Activated T-cell treated with anti-CD3 and anti-CD28 coated beads, Interleukin-2, amount 50 U/mL, for 72 hours (primary cell): ENCODE measurements at regions not wholly inside any gene's neighbourhood (a gene's known extent, or its start where the extent isn't known, plus 50 kb on each side); places are given as distances from the start of the nearest gene placed in this dataset.

Source experiments
- ATAC-seq, 2 donors: fragments of 150-1000 bp; cut with Tn5 transposase; replicated peaks in 1 of 2; 2 replicates each; pipeline ENCODE4 v1.10.0; 2021; ENCODE audit warnings: moderate library complexity in 2 of 2, mild to moderate bottlenecking in 1 of 2
- DNase-seq, 2 donors: peaks; one replicate each; pipeline ENCODE4 v3.0.0; 2021 to 2022; ENCODE audit warnings: mixed read lengths in 1 of 2
- H3K27ac Mint-ChIP-seq: one replicate; pipeline ENCODE4 v1.8.0; 2022; ENCODE audit warnings: mild to moderate bottlenecking, moderate library complexity, mixed read lengths
- H3K27me3 Mint-ChIP-seq: one replicate; pipeline ENCODE4 v1.8.0; 2022; ENCODE audit warnings: low read depth, mixed read lengths
- H3K36me3 Mint-ChIP-seq, 2 donors: one replicate each; pipeline ENCODE4 v1.8.0; 2022; ENCODE audit warnings: mixed read lengths in 2 of 2, mild to moderate bottlenecking in 1 of 2; ENCODE audit not compliant: insufficient read depth in 2 of 2
- H3K4me1 Mint-ChIP-seq: one replicate; pipeline ENCODE4 v1.8.0; 2022; ENCODE audit warnings: low read depth, mixed read lengths
- H3K4me3 Mint-ChIP-seq, 2 donors: one replicate each; pipeline ENCODE4 v1.8.0; 2022; ENCODE audit warnings: mild to moderate bottlenecking in 2 of 2, mixed read lengths in 2 of 2, moderate library complexity in 2 of 2
- H3K9me3 Mint-ChIP-seq, 2 donors: one replicate each; pipeline ENCODE4 v1.8.0; 2022; ENCODE audit warnings: mixed read lengths in 2 of 2

DNA sequence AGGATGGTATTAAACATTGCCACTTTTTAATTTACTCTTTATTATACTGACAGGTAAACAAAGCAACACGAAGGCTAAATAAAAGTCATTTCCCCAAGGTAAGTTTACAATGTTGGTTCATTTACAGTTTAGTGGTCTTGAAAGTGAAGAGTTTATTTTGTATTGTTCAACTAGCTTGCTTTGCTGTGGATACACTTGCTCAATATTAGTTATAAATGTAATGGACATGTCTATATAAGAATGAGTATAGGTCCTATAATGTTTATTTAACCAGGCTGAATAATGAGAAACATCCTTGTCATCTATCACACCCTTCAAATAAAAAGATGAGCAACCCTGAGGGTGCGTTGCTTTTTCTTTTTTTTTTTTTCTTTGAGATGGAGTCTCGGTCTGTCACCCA, 1129.4 kb downstream of the TSN start:
- Mint-ChIP-seq H3K4me1 (no peaks in the 10 kb centered on the region), H3K36me3 (no peaks in the 10 kb centered on the region), H3K27me3 (no peaks in the 10 kb centered on the region), H3K27ac (no peak overlapping the region), H3K4me3 (no peak overlapping the region), H3K9me3 (peaks cover 0 to 2% of the 10 kb centered on the region in 2 donors)
- no peak for DNase-seq
- no peak for ATAC-seq

DNA sequence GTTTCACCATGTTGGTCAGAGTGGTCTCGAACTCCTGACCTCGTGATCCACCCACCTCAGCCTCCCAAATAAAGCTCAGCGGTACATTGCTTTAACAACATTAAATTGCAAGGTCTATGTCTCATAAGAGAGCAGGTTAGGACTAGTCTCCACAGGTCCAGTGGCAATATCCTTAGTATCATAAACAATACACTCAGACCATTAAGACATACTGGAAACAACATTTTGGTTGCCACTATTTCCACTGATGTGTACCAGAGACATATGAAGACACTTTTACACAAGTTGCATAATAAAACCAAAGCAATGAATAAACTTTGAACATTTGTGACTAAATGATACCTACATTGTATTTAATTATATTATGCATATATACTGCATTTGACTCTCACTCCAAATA, 1130.0 kb downstream of the TSN start:
- no peaks in the 10 kb centered on the region for H3K27me3 Mint-ChIP-seq
- DNase-seq (no peak), ATAC-seq (no peak)
- H3K4me1 Mint-ChIP-seq = no peaks in the 10 kb centered on the region
- H3K36me3 Mint-ChIP-seq = no peaks in the 10 kb centered on the region
- peaks cover 0 to 2% of the 10 kb centered on the region in 2 donors for H3K9me3 Mint-ChIP-seq
- no peak overlapping the region for H3K4me3 Mint-ChIP-seq
- H3K27ac Mint-ChIP-seq = no peak overlapping the region

DNA sequence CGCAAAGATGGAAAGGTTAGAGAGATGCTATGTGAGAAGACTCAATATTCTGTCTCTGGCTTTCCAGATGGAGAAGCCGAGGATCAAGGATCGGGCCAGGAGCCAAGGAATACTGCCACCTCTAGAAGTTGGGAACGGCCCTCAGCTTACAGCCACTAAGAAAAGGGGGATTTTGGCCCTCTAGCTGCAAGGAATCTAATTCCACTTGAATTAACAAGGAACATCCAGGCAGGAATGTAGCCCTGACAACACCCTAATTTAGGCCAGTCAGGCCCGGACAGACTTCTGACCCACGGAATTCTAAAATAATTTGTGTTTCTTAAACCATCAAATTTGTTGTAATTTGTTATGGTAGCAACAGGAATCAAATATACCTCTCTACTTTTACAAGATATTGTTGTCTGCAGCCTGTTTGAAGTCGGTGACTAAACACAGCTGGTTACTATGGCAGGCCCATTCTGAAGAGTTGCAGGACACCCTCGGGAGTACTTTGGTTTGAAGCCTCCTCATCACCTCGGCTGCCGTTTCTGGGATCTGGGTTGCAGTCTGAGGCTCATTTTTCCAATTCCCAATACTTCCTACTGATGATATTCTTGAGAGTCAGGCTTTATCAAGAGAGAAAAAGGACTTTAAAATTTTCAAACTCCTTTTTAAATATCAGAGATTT, 1131.2 kb downstream of the TSN start:
- H3K36me3 Mint-ChIP-seq = no peaks in the 10 kb centered on the region
- ATAC-seq (no peak), DNase-seq (no peak)
- H3K27me3 Mint-ChIP-seq = no peaks in the 10 kb centered on the region
- H3K4me3 Mint-ChIP-seq = no peak overlapping the region
- no peak overlapping the region for H3K27ac Mint-ChIP-seq
- H3K9me3 Mint-ChIP-seq = peaks cover 2% of the 10 kb centered on the region in 2 donors
- no peaks in the 10 kb centered on the region for H3K4me1 Mint-ChIP-seq

DNA sequence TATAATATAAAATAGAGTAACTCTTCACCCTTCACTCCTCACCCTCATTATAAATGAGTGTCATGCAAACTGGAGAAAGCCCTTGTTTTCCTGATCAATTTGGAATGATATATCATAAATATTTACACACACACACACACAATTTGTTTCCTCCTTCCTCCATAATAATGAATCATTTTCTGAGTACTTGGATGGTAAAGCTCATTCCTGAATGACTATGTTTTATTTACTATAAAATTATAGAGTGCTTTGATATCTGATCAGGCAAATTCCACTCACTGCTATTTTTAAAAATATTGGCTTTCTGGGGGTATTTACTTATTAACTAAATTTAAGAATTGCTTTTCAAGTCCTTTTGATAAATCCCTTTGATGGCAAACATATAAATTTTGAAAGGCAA, 1125.5 kb upstream of the CNTNAP5 start:
- H3K27ac Mint-ChIP-seq = no peak overlapping the region
- peaks cover 0 to 2% of the 10 kb centered on the region in 2 donors for H3K36me3 Mint-ChIP-seq
- peaks cover 10 to 17% of the 10 kb centered on the region in 2 donors for H3K9me3 Mint-ChIP-seq
- no peak for DNase-seq
- no peaks in the 10 kb centered on the region for H3K4me1 Mint-ChIP-seq
- H3K4me3 Mint-ChIP-seq = no peak overlapping the region
- no peak for ATAC-seq
- H3K27me3 Mint-ChIP-seq = no peaks in the 10 kb centered on the region

DNA sequence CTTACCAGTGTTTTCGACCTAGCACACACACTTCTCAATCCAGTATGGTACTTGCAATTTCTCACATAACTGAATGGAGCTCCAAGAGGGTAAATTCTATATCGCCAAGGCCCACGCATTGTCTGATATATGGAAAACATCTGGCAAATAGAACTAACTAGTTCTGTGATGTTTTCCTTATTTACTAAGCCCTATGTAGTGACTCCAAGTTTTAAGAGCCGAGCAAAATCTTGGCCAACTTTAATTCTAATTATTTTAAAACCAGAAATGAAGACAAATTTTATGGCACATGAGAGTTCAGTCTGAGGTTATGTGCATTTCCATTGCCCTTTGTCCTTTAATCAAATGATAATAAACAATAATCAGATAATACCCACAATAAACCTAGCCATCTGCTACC, 1119.7 kb upstream of the CNTNAP5 start:
- Mint-ChIP-seq H3K9me3 (peaks cover 6% of the 10 kb centered on the region in 2 donors), H3K36me3 (peaks cover 0 to 2% of the 10 kb centered on the region in 2 donors), H3K27me3 (no peaks in the 10 kb centered on the region), H3K4me1 (no peaks in the 10 kb centered on the region), H3K27ac (no peak overlapping the region), H3K4me3 (no peak overlapping the region)
- DNase-seq (no peak), ATAC-seq (no peak)

DNA sequence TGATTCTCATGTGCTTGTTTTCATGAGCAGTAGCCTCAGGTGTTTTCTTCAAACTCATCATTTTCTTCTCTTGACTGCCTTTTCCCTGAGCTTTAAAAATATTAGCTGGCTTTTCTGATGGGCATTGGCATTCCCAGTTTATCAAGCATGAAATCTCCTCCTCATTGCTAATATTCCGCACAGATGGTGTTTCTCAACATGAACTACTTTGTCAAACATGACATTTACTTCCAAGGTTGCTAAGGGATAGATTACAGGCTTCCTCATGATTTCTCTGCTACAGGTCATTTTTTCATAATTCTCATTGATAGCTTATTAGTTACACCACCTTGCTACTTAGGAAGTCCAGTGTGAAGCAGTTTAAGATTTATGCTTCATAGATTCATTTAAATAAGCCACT, 1116.9 kb upstream of the CNTNAP5 start:
- no peaks in the 10 kb centered on the region for H3K27me3 Mint-ChIP-seq
- ATAC-seq = no peak
- peaks cover 0 to 2% of the 10 kb centered on the region in 2 donors for H3K36me3 Mint-ChIP-seq
- H3K27ac Mint-ChIP-seq = no peak overlapping the region
- no peak for DNase-seq
- no peak overlapping the region for H3K4me3 Mint-ChIP-seq
- peaks cover 4 to 7% of the 10 kb centered on the region in 2 donors for H3K9me3 Mint-ChIP-seq
- H3K4me1 Mint-ChIP-seq = no peaks in the 10 kb centered on the region

DNA sequence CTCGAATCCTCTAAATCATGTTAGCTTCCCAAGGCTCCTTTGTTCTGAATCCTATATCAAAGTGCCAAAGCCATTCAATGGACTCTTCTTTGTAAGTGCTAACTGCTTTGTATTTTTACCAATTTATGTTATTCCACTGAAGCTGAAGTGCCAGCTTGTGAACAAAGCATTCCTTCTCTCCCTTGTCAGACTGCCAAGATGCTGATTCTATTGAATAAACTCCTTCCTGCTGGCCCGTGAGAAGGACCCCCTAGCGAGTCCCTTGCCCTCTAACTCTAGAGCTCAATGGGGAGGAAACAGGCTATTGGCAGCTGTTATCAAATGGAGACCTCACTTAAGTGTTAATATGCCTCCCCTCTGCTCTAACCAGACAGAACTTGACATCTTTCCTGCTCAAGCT, 1097.9 kb upstream of the CNTNAP5 start:
- no peak for ATAC-seq
- H3K4me1 Mint-ChIP-seq = no peaks in the 10 kb centered on the region
- DNase-seq = no peak

DNA sequence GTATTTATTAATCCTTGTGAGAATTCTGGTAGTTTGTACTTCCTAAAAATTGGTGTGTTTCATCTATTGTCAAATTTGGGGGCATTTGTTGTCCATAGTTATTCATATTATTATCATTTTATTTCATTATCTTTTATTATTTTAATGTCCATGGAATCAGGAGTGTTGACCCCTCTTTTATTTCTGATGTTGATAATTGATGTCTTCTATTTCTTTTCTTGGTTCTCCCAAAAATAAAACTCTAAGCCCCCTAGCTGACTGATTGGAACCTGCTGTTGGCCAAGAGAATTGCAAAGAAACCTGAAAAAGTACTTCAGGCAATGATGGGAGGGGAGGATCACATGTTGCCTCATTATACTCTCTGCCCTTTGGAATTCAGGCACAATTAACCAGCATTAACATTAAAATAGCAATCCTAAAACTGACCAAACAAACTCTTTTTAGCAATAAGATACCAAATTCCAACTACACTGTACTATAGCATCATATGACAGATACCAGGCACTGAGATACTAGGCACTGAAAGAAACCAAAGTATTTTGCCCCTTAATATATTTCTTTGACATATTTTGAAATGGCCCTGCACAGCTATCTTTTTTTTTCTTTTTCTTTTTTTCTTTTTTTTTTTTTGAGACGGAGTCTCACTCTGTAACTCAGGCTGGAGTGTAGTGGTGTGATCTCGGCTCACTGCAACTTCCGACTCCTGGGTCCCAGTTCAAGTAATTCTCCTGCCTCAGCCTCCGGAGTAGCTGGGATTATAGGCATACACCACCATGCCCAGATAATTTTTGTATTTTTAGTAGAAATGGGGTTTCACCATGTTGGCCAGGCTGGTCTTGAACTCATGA, 1097.2 kb upstream of the CNTNAP5 start:
- no peak for ATAC-seq
- DNase-seq = no peak
- Mint-ChIP-seq H3K27me3 (no peaks in the 10 kb centered on the region), H3K9me3 (peaks cover 10 to 15% of the 10 kb centered on the region in 2 donors), H3K36me3 (peaks cover 0 to 1% of the 10 kb centered on the region in 2 donors), H3K4me1 (no peaks in the 10 kb centered on the region), H3K27ac (no peak overlapping the region), H3K4me3 (no peak overlapping the region)

More for the DNA sequence above, 1097.9 kb upstream of the CNTNAP5 start:
- Mint-ChIP-seq H3K9me3 (peaks cover 10 to 15% of the 10 kb centered on the region in 2 donors), H3K36me3 (peaks cover 0 to 1% of the 10 kb centered on the region in 2 donors), H3K27ac (no peak overlapping the region), H3K4me3 (no peak overlapping the region), H3K27me3 (no peaks in the 10 kb centered on the region)

DNA sequence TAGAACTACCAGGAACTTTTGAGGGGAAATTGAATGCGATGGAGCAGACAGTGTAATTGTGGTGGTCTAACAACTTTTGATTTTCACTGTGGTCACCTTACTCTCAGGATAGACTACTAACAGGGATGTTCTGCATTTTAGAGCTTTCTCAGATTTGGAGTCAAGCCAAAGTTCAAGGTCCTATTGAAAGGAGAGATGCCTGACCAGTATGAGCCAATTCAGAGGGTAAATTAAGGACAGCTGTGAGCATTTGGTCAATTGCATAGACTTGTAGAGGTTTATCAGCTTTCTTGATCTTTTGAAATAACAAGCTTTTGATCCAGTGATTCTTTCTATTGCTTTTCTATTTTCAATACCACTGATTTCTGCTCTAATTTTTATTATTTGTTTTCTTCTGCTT, 1095.7 kb upstream of the CNTNAP5 start:
- Mint-ChIP-seq H3K27me3 (no peaks in the 10 kb centered on the region), H3K27ac (no peak overlapping the region), H3K36me3 (peaks cover 0 to 1% of the 10 kb centered on the region in 2 donors), H3K4me1 (no peaks in the 10 kb centered on the region), H3K9me3 (peaks cover 10 to 12% of the 10 kb centered on the region in 2 donors), H3K4me3 (no peak overlapping the region)
- DNase-seq (no peak), ATAC-seq (no peak)

DNA sequence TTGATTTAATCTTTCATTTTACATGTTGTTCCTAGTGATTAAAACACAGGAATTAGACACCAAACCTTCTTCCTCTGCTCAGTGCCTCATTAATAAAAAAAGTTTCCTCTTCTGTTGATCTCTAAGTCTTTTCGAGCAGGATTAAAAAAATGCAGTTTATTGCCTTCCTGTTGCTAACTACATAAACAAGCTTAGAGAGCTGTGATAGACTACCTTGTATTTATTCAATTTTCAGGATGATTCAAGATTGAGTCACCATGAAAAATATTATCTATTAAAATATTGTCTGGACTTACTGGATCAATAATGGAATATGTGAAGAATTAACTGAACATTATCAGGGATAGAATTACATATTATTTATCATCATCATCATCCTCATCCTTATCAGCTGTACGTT, 1089.6 kb upstream of the CNTNAP5 start:
- ATAC-seq (no peak), DNase-seq (no peak)
- Mint-ChIP-seq H3K36me3 (no peaks in the 10 kb centered on the region), H3K4me1 (no peaks in the 10 kb centered on the region), H3K27ac (no peak overlapping the region), H3K27me3 (no peaks in the 10 kb centered on the region), H3K4me3 (no peak overlapping the region), H3K9me3 (peaks cover 3% of the 10 kb centered on the region in 2 donors)

DNA sequence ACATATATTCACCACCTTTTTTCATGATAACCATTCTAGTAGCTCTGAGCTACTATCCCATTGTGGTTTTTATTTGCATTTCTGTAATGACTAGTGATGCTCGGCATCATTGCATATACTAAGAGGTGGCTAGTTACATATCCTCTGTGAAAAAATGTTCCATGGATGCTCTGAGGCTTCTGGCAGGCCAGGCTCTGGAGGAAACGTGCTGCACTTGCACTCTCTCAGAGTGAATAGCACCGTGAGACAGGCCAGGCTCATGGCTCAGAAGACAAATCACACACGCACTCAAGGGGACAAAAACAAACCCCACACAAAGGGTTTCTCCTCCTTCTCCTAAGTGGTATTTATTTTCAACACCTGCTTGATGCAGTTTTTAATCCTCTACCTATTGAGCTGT, 1085.3 kb upstream of the CNTNAP5 start:
- Mint-ChIP-seq H3K27me3 (no peaks in the 10 kb centered on the region), H3K36me3 (no peaks in the 10 kb centered on the region), H3K4me3 (no peak overlapping the region), H3K27ac (no peak overlapping the region), H3K9me3 (peaks cover 3 to 6% of the 10 kb centered on the region in 2 donors), H3K4me1 (no peaks in the 10 kb centered on the region)
- no peak for ATAC-seq
- no peak for DNase-seq

DNA sequence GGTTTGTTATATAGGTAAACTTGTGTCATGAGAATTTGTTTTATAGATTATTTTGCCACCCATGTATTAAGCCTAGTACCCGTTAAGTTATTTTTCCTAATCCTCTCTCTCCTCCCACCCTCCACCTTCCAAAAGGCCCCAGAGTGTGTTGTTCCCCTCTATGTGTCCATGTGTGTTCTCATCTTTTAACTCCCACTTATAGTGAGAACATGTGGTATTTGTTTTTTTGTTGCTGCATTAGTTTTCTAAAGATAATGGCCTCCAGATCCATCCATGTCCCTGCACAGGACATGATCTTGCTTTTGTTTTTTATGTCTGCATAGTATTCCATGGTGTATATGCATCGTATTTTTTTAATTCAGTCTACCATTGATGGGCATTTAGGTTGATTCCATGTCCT, 1075.6 kb upstream of the CNTNAP5 start:
- no peaks in the 10 kb centered on the region for H3K4me1 Mint-ChIP-seq
- no peaks in the 10 kb centered on the region for H3K36me3 Mint-ChIP-seq
- peaks cover 12 to 18% of the 10 kb centered on the region in 2 donors for H3K9me3 Mint-ChIP-seq
- DNase-seq (no peak), ATAC-seq (no peak)
- H3K4me3 Mint-ChIP-seq = no peak overlapping the region
- H3K27me3 Mint-ChIP-seq = no peaks in the 10 kb centered on the region
- H3K27ac Mint-ChIP-seq = no peak overlapping the region

DNA sequence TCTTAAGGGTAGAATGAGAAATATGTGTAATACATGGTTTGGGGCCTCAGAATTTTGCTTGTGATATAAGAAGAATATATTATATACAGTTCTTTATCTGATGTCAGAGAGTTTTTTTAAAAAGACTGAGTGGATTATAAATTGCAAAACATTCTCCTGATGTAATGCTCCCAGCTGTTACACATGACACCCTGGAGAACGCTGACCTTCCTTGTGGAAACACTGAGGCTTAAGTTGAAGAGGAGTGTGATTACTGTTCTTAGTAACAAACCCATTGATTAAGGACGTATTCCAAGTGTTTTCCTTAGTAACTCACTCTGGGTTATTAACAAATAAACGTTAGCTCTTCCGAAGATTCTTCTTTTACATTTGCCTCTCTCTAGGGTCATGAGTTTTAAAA, 1069.3 kb upstream of the CNTNAP5 start:
- no peaks in the 10 kb centered on the region for H3K4me1 Mint-ChIP-seq
- DNase-seq (no peak), ATAC-seq (no peak)
- H3K27me3 Mint-ChIP-seq = no peaks in the 10 kb centered on the region
- peaks cover 5 to 6% of the 10 kb centered on the region in 2 donors for H3K9me3 Mint-ChIP-seq
- H3K4me3 Mint-ChIP-seq = no peak overlapping the region
- H3K27ac Mint-ChIP-seq = no peak overlapping the region
- H3K36me3 Mint-ChIP-seq = no peaks in the 10 kb centered on the region
